Non-pigmented ciliary epithelial cell (primary cell): ENCODE measurements at regions not wholly inside any gene's neighbourhood (a gene's known extent, or its start where the extent isn't known, plus 50 kb on each side); places are given as distances from the start of the nearest gene placed in this dataset.
"Not testable (repeated sequence)": the region's sequence is repeated elsewhere in the genome, so short reads cannot be mapped to it uniquely, and the experiment has no call there.

Experiments used
- DNase-seq: peaks from one replicate; pipeline ENCODE4 v3.0.0-alpha.2; 2010; ENCODE audit warnings: low read depth

DNA sequence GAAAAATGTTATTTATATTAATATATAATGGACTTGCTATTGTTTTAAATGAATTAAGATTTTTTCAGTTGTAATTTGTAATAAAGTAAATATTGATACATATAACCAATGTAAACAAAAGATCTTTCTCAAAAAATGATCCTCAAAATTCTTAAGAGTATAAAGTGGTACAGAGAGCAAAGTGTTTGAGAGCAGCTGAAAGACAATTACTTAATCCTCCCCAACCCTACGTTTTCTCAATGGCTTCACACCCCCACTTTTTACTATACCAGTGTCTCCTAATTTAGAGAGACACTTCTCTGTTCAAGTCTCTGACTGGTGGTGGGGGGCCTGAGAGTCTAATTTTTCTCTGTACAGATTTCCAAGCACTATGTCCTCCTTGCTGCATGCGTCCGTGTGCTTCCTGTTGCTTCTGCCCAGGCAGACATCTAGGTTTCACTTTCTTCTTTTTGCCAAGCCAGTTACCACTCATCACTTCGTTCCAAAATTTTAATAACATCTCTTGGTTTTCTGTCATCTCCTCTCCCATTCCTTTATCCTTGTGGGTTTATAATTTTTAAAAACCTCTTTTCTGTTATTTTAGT, 276.3 kb upstream of the DNAJC19 start:
- no peak for DNase-seq

DNA sequence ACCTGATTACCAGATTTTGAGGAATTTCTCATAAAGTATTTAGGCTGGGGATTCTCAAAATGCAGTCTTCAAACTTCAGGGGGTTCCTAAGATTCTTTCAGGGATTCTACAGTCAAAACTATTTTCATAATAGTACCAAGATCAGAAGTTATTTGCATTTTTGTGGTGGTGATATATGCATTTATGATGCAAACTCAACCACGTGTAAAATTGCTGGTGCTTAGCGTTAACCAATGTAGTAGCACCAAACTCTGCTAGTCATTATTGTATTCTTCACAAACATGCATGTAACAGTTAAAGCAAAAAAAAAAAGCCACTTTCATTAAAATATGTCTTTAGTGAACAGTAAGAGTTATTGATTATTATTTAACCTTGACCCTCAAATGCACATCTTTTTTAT, 274.9 kb upstream of the DNAJC19 start:
- peak; percentile 1 for DNase-seq

DNA sequence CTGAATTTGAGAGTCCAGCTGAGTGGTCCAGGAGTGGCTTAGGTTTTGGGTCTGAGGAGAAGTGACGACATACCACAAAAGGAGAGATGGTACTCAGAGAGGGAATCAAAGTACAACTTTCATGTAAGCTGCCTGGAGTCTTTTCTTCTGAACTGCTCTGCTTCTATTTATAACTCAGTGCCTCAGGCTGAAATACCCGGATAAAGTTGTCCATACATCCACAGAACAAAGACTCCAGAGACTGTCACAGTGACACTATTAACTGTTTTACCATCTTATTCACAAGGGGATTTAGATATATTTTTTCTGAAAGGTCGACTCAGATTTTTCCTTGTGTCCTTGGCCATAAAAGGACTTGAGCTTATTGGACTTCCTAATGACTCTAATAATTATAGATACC, 264.3 kb upstream of the DNAJC19 start:
- no peak for DNase-seq

DNA sequence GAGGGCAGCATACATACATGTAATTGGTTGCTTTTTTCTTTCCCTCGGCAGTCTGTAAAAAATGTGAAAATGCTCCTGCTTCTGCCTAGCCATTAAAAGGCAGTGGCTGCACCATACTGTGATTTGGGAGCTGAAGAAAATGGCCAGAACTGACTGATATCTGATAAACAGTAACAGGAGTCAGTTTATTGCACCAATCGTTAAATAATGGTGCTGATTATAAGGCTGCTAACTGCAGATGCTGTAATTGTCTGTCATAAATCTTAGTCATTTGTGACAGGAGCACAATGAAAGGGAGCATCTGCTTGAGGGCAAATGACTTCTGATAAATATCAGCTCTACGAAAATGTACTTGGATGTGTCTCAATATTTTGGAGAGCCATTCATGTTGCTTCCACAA, 263.1 kb upstream of the DNAJC19 start:
- no peak for DNase-seq

DNA sequence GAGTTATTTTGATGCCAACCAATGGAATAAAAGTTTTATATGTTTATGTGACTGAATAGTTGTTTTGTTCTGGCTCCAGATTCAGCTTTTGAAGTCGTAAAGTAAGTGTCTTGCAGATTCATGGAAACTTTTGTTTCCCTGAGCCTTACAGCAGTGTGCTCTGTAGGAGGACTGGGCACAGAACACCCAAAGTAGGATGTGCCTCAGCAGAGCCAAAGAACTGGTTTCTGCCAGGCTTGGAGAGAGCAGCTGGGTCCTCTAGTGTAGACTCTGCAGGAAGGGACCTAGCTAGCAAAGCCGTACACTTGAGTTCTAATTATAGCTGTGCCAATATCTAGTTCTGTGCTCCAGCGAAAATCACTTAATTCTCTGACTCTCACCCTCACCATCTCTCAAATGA, 261.2 kb upstream of the DNAJC19 start:
- no peak for DNase-seq

DNA sequence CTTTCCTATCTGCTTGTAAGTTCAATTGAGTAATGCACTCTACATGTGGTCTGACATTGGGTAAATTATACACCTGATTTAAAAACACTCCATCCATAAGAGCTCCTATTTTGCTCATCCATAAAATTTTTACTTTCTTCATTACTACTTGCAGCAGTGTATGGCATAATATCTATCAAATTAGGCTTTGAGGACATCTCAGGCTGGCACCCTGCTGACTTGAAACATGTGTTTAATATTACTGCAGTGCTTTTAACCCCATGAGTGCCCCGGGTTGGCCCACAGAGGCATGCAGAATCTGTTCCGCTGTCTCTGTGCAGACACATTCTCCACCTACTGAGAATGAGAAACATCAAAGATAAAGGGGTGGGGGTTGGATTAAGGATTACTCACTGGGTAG, 249.9 kb upstream of the DNAJC19 start:
- DNase-seq = no peak

DNA sequence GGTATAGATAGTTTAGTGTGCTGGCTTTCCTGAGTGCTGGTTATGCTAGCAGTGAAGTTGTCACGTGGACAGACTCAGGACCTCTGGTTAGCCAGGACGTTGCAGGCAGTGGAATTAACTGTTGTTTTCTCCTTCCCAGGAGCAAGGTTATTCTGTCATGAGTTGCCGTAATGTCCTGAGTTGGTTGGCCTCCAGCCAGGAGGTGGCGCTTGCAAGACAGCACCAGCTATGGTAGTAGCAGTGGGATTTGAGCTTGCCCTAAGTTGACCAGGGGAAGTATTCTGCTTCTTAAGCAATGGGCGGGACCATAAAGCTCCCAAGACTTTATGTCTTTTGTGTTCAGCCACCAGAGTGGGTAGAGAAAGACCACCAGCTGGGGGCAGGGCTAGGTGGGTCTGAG, 240.7 kb upstream of the DNAJC19 start:
- no peak for DNase-seq

DNA sequence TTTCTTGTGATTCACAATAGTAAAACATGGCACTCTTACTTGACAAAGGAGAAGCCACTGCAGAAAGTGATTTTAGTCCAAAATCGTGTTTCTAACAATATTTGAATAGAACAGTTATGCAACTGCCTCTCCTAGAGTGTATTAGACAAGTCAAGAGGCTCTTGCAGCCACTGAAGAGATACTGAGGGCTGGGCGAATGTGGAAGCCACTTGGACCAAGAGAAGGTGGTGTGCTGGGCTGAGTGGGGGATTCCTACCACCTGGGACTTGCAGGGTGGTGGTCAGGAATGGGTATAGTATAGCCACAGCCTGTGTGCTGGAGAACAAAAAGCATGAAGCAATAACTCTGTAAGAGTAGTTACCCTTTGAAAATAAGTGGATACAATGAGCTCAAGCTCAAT, 223.8 kb upstream of the DNAJC19 start:
- DNase-seq = no peak

DNA sequence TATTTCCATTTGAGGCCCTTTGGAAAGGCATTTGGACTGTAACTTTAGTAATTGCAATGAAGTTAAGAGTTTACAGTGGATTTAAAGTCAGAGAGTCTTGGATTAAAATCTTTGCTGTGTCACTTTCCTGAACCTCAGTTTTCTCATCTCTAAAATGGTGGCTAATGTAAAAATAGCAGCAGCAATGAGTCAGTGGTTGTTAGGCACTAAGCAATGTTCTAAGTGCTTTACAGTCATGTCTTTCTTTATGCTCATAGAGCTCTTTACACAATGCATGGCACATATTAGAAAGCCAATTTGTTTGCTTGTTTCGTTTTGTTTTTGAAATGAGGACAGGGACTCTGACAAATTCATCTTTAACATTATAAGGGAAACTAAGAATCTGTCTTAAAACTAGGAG, 222.7 kb upstream of the DNAJC19 start:
- DNase-seq = no peak

DNA sequence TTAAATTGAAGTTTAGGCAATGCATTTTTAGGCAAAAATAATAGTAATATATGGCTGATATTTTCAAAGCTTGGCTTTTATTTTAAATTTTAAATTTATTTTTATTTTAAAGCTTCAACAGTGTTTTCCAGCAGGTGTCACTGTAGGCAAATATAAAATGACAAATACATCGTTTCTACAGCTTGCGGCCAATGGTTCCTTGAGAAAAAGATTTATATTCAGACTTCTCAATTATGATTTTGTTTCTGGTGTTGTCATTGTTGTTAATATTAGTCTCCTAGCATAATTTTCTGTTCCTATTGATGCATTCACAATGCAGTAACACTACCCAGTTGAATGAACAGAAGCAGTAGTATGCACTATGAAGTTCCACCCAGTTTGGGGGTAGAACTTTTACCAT, 220.7 kb upstream of the DNAJC19 start:
- DNase-seq = peak; percentile 2

DNA sequence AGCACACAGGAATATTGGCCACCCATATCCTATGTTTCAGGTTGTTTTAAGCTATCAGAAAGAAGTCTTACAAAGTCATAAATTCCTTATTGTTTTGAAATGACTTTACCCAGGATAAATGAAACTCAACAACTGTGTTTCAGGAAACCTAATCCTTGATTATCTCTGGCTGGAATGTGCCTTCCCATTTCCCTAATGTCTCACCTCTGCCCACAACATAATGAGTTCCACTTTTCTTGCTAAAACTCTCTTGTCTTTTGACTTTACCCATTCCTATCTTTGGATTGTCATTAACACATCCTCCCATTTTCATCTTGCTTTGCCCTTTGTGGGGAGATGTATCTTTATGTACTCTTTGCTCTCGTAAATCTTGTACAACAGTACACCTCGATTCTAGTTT, 200.0 kb upstream of the DNAJC19 start:
- no peak for DNase-seq

DNA sequence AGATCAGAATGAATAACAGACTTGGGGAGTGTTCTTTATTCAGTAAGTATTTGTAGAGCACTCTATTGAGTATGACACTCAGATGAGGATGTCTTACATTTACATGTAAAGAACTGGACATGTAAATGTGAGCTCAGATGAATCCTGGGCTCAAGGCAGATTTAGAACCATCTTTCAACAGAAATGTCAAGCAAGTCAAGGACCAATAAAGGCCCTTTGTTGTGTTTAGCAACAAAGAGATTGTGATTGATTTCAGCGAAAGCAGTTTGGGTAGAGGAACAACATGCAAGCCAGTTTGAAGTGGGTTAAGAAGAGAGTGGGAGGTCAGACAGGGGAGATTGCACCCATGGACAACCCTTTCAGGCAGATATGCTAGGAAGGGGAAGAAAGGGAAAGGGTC, 194.2 kb upstream of the DNAJC19 start:
- no peak for DNase-seq

DNA sequence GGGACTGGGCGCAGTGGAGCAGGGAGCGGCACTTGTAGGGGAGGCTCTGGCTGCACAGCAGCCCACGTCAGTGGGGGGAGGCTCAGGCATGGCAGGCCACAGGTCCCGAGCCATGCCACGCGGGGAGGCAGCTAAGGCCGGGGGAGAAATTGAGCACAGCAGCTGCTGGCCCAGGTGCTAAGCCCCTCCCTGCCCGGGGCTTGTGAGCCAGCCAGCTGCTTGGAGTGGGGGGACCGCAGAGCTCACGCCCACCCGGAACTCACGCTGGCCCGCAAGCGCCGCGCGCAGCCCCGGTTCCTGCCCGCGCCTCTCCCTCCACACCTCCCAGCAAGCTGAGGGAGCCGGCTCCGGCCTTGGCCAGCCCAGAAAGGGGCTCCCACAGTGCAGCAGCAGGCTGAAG, 193.5 kb upstream of the DNAJC19 start:
- DNase-seq = not testable (repeated sequence)

DNA sequence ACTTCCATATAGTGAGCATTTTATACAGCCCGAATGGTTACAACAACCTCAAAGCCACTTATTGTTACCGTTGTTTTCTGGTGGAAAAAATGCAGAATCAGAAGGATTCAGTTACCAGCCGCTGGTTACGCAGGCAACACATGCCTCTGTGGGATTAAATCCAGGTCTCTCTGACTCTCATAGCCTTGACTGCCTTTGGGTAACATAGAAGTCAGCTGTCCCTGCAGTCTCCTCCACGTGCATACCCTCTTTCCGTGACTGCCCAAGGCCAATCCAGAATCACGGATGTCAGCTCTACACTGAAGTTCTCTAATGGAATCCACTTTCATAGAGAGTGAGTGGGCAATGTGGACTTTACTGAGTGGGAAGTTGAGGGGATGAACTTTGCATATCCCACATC, 189.5 kb upstream of the DNAJC19 start:
- DNase-seq = no peak

DNA sequence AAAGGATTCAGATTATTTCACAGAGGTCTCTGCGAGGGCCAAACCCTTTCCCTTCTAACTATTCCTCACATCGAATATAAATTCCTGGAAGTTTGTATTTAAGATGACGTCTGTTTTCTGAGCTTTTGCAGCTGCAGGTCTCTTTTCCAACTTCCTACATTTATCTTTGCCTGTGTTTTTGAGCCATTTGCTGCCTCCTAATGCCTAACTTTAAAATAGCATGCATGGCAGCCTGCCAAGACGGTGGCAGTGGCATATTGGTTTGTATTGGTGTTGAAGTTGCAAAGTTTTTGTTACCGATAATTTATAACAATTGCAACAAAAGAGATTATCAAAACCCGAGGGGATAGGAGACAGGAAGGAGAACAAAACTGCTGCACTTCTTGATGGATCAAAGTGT, 187.1 kb upstream of the DNAJC19 start:
- peak; percentile 2 for DNase-seq

DNA sequence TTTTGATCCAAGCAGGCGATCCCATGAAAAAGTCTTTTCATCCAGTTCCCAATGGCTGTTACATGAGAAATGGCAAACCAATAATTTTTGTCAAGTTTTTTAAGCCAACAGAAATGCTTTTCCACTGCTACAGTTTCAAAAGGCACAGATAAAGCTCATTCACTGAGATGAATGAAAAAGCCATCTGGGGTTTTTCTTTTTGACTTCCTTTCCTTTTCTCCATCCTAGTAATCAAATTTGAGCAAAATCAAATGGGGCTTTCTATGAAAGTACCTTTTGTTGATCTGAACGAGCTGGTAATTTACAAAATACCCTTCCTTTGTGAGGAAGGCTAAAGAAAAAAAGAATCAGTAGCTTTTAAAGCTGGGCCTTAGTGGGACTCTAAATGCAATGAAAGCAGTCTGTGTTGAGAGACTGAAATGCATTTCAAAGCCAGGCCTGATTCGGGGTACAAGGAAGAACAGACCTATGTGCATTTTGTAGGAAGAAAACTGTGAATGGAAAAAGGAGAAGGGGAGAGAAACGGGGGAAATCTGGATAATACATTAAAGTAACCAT, 185.2 kb upstream of the DNAJC19 start:
- no peak for DNase-seq

DNA sequence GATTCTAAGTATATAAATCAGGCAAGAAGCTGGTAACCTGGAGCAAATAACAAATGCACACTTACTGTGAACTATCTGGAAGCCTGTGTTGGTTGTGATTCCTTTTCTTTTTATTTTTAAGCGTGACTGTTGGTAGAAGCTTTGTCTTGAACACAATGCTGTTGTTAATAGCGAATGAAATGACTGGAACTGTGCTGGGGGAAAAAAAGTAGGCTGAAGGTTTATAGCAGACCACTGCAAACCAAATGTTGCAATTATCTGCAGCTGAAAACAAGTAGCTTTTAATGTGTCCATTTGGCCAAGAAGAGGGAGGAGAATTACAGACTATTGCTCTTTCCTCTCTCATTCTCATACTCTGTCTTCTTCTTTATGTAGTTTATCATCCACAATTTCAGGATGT, 184.5 kb upstream of the DNAJC19 start:
- DNase-seq = no peak

DNA sequence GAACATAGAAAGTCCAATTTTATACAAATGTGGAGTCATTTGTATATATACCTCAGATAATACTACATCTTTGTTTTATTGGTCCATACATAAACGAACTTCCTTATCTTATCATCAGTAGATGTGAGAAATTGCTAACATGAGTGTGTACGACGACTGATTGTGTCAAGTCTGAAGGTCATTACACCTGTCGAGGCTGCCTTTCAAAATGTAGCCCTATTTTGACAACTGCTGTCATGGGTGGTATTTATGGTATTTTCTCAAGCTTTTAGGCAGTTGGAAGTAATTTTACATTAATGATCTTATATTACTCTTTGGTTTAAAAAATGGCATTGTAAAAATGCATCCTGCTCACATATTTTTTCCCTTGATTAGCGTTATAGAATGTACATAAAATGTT, 183.7 kb upstream of the DNAJC19 start:
- no peak for DNase-seq

DNA sequence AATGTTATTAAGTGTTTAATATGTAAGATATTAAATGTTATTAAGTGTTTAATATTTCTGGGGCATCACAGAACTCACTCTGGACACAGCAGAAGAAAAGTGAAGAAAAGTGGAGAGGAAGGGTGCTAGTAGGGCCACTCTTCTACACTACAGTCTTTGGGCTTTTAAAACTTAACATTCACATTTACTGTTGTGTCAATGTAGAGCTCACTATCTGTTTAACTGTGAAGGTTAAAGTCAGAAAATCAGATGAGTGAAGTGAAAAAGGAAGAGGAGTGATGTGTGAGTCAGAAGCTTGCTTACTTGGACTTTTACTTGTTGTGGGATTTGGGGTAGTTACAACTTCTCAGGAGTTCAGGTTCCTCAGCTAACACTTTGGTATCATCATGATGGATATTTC, 145.3 kb upstream of the DNAJC19 start:
- no peak for DNase-seq

DNA sequence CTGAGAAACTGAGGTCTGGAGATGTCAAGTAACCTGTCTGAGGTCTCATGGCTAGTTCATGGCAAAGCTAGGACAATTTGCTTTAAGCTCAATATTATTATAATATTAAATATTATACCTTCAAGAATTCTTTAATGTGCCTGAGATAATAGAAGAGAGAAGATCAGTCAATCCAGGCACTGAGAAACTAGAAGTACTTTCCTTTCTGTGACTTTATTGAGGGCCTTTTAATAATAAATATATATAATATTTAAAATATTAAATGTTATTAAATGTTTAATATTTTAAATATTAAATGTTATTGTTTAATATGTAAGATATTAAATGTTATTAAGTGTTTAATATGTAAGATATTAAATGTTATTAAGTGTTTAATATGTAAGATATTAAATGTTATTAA, 144.3 kb upstream of the DNAJC19 start:
- no peak for DNase-seq

DNA sequence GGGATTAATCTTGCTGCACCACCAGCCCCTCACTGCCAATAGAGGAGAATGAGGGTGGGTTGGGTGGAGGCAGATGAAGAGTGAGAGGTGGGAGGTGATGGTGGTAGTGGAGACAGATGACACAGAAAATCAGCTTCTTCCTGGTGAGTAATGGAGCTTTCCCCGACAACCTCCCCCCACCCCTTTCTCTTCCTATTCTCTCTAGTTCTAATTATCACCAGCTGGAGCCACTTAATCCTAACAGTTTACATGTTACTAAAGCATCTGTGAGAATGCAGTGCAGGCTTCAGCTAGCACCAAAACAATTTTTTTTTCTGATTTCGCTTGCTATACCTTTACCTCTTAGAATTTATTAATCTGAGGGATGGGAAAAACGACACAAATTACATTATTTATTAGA, 116.1 kb upstream of the DNAJC19 start:
- no peak for DNase-seq

DNA sequence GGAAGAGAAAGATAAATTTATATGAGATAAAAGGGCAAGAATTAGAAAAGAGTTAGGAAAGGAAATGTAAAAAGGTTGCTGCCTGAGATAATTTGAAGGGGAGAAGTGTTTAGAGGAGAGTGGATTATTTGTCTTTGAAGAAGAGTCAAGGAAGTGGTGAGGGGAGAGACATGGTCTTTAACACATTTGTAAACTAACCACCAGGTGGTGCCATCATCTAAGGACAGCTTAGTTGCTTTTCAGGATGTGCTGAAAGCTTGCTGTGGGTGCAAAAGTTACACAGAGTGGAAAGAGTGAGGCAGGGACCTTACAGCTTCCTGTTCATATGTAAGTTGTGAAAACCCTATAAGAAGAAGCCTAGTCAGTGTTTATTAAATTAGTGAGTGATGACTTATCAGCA, 114.1 kb upstream of the DNAJC19 start:
- no peak for DNase-seq

DNA sequence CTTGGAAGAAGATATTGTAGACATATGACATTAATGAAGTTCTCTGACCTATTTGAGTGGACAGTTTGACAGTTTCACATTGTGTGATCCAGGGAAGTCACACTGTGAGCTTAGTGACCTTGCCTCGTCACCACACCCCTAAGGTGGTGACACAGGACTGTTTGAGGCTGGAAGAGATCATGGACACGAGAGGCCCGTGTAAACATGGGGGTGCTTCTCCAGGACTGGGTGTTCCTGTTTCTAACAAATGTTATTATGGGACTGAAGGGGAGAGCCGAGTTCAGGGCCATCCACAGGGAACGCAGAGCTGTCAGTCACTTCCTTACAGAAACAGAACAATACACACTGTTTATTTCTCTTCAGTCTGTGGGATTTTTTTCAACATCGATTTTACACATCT, 96.5 kb upstream of the DNAJC19 start:
- DNase-seq = no peak

DNA sequence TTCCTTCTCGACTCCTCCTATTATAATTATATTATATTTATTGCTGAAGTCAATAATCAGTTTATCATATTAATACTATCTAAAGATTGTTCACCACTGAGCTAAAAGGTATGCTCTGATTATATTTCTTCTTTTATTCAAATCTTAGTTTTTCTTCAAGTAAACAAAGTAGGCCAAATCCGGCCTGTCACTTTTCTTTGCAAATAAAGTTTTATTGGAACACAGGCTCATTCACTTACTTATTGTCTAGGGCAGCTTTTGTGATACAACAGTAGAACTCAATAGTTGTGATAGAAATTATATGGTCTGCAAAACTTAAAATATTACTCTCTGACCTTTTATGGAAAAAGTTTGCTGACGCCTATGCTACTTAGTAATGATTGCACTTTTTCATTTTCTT, 92.4 kb upstream of the DNAJC19 start:
- no peak for DNase-seq

DNA sequence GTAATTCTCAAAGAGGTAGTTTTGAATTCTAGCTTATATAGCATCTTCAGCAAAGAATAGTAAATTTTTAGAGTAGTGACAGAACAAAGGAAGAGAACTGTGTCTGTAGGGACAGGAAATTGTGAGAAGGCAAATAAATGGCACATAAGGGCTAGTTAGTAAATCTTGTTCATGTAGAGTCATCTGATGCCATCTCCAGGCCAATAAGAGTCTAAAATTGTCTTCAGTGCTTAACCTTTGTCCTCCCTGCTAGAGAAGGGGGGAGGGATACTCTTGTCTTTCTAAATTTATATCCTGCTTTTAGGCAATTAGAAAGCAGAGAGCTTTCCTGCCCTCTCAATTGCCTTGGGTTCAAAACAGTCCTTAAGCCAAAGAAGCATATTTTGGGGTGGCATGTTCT, 87.0 kb upstream of the DNAJC19 start:
- DNase-seq = no peak
